ENCODE measurements at regions not wholly inside any gene's neighbourhood (a gene's known extent, or its start where the extent isn't known, plus 50 kb on each side); places are given as distances from the start of the nearest gene placed in this dataset.
"Not testable (repeated sequence)": the region's sequence is repeated elsewhere in the genome, so short reads cannot be mapped to it uniquely, and the experiment has no call there.

- not testable (repeated sequence) for TF ChIP-seq CTCF, POLR2A (IDR thresholded peaks at IDR 0.05)
Measured at GRCh38 chr9:13037808-13038207, 241.7 kb downstream of the MPDZ start.

All from heart left ventricle (tissue), 13 donors.